ENCODE measurements at regions not wholly inside any gene's neighbourhood (a gene's known extent, or its start where the extent isn't known, plus 50 kb on each side); places are given as distances from the start of the nearest gene placed in this dataset.

GRCh38 chr13:84962141-84962750 is 837.0 kb downstream of the SLITRK6 start:
- TF ChIP-seq CTCF (IDR thresholded peaks at IDR 0.05; ENCODE audit: low read depth, low read length) (no peak), EZH2phosphoT487 (IDR thresholded peaks at IDR 0.05; ENCODE audit: low read depth) (no peak)
